ENCODE measurements at regions not wholly inside any gene's neighbourhood (a gene's known extent, or its start where the extent isn't known, plus 50 kb on each side); places are given as distances from the start of the nearest gene placed in this dataset.

GRCh38 chr16:59296888-59297287 lies 562.8 kb upstream of the GOT2 start:
- Mint-ChIP-seq H3K4me3 (ENCODE audit: low read depth) (no peak overlapping the region), H3K9me3 (no peaks in the 10 kb centered on the region), H3K27me3 (ENCODE audit: low read depth) (no peaks in the 10 kb centered on the region), H3K27ac (no peak overlapping the region), H3K36me3 (ENCODE audit: low read depth) (no peaks in the 10 kb centered on the region), H3K4me1 (ENCODE audit: low read depth) (no peaks in the 10 kb centered on the region)
- no peak for DNase-seq (ENCODE audit: low spot score)
- intact Hi-C loops (cut with micrococcal nuclease), result no loop called here

GRCh38 chr16:59295993-59296736 lies 562.0 kb upstream of the GOT2 start:
- no peaks in the 10 kb centered on the region for H3K27me3 Mint-ChIP-seq (ENCODE audit: low read depth)
- intact Hi-C loops (cut with micrococcal nuclease), result no loop called here
- H3K27ac Mint-ChIP-seq, result no peak overlapping the region
- no peak for DNase-seq (ENCODE audit: low spot score)
- H3K36me3 Mint-ChIP-seq (ENCODE audit: low read depth), result no peaks in the 10 kb centered on the region
- H3K4me3 Mint-ChIP-seq (ENCODE audit: low read depth), result no peak overlapping the region
- H3K9me3 Mint-ChIP-seq, result no peaks in the 10 kb centered on the region
- H3K4me1 Mint-ChIP-seq (ENCODE audit: low read depth), result no peaks in the 10 kb centered on the region

- Mint-ChIP-seq H3K4me3 (ENCODE audit: low read depth) (no peak overlapping the region), H3K27ac (no peak overlapping the region), H3K36me3 (ENCODE audit: low read depth) (no peaks in the 10 kb centered on the region), H3K4me1 (ENCODE audit: low read depth) (no peaks in the 10 kb centered on the region), H3K9me3 (no peaks in the 10 kb centered on the region), H3K27me3 (ENCODE audit: low read depth) (no peaks in the 10 kb centered on the region)
- intact Hi-C loops (cut with micrococcal nuclease), result no loop called here
- DNase-seq (ENCODE audit: low spot score), result no peak
Observed at GRCh38 chr16:59295474-59295873, 561.4 kb upstream of the GOT2 start.

GRCh38 chr16:59290718-59291117 lies 556.6 kb upstream of the GOT2 start:
- Mint-ChIP-seq H3K27me3 (ENCODE audit: low read depth) (no peaks in the 10 kb centered on the region), H3K4me3 (ENCODE audit: low read depth) (no peak overlapping the region), H3K27ac (no peak overlapping the region)

GRCh38 chr16:59289151-59289550 lies 555.0 kb upstream of the GOT2 start:
- no peaks in the 10 kb centered on the region for H3K4me1 Mint-ChIP-seq (ENCODE audit: low read depth)
- H3K27ac Mint-ChIP-seq, result no peak overlapping the region
- H3K27me3 Mint-ChIP-seq (ENCODE audit: low read depth), result no peaks in the 10 kb centered on the region

More at GRCh38 chr16:59290718-59291117, 556.6 kb upstream of the GOT2 start:
- H3K9me3 Mint-ChIP-seq, result no peaks in the 10 kb centered on the region
- DNase-seq (ENCODE audit: low spot score), result no peak
- H3K4me1 Mint-ChIP-seq (ENCODE audit: low read depth), result no peaks in the 10 kb centered on the region
- intact Hi-C loops (cut with micrococcal nuclease), result no loop called here
- no peaks in the 10 kb centered on the region for H3K36me3 Mint-ChIP-seq (ENCODE audit: low read depth)

DNA sequence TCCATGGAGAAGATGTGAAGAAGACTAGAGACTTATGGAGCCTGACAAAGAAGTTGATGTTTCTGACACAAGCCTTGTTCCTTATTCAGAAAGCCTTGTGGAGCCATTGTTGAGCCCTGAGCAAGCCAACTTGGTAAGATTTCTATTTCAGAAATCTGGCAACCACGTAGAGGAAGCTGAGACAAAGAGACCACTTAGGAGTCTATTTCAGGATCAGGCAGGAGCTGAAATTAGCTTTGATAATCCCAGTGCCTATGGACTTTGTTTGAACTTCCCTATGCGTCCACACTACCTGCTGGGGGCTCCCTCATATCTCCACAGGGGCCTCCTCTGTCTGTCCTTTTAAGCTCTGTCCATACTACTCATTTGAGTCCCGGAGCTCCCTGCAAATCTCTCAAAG lies 540.0 kb upstream of the GOT2 start:
- Mint-ChIP-seq H3K27ac (no peak overlapping the region), H3K4me1 (ENCODE audit: low read depth) (no peaks in the 10 kb centered on the region), H3K36me3 (ENCODE audit: low read depth) (no peaks in the 10 kb centered on the region), H3K4me3 (ENCODE audit: low read depth) (no peak overlapping the region), H3K9me3 (no peaks in the 10 kb centered on the region), H3K27me3 (ENCODE audit: low read depth) (no peaks in the 10 kb centered on the region)
- no peak for DNase-seq (ENCODE audit: low spot score)
- intact Hi-C loops (cut with micrococcal nuclease), result no loop called here

More at GRCh38 chr16:59289151-59289550, 555.0 kb upstream of the GOT2 start:
- Mint-ChIP-seq H3K36me3 (ENCODE audit: low read depth) (no peaks in the 10 kb centered on the region), H3K9me3 (peaks cover 11% of the 10 kb centered on the region), H3K4me3 (ENCODE audit: low read depth) (no peak overlapping the region)
- no peak for DNase-seq (ENCODE audit: low spot score)
- intact Hi-C loops (cut with micrococcal nuclease), result no loop called here

- H3K4me3 Mint-ChIP-seq (ENCODE audit: low read depth), result no peak overlapping the region
- DNase-seq (ENCODE audit: low spot score), result no peak
- no peaks in the 10 kb centered on the region for H3K9me3 Mint-ChIP-seq
- no peaks in the 10 kb centered on the region for H3K27me3 Mint-ChIP-seq (ENCODE audit: low read depth)
- intact Hi-C loops (cut with micrococcal nuclease), result no loop called here
- H3K36me3 Mint-ChIP-seq (ENCODE audit: low read depth), result no peaks in the 10 kb centered on the region
- peaks cover 17% of the 10 kb centered on the region for H3K4me1 Mint-ChIP-seq (ENCODE audit: low read depth)
- no peak overlapping the region for H3K27ac Mint-ChIP-seq
Observed at GRCh38 chr16:59263955-59264354, 529.8 kb upstream of the GOT2 start.

DNA sequence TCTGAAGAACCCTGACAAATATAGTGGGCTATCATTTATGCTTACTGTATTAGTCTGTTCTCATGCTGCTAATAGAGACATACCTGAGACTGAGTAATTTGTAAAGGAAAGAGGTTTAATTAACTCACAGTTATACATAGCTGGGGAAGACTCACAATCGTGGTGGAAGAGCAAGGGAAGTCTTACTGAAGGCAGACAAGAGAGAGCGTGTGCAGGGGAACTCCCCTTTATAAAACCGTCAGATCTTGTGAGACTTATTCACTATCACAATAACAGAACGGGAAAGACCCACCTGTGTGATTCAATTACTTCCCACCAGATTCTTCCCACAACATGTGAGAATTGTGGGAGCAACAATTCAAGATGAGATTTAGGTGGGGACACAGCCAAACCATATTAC lies 526.8 kb upstream of the GOT2 start:
- DNase-seq (ENCODE audit: low spot score), result no peak
- Mint-ChIP-seq H3K9me3 (no peaks in the 10 kb centered on the region), H3K4me1 (ENCODE audit: low read depth) (peaks cover 19% of the 10 kb centered on the region), H3K27me3 (ENCODE audit: low read depth) (no peaks in the 10 kb centered on the region), H3K27ac (no peak overlapping the region), H3K4me3 (ENCODE audit: low read depth) (no peak overlapping the region), H3K36me3 (ENCODE audit: low read depth) (no peaks in the 10 kb centered on the region)
- intact Hi-C loops (cut with micrococcal nuclease), result no loop called here

GRCh38 chr16:59259950-59260319 lies 525.8 kb upstream of the GOT2 start:
- DNase-seq (ENCODE audit: low spot score), result no peak
- Mint-ChIP-seq H3K9me3 (no peaks in the 10 kb centered on the region), H3K27ac (no peak overlapping the region), H3K27me3 (ENCODE audit: low read depth) (no peaks in the 10 kb centered on the region), H3K36me3 (ENCODE audit: low read depth) (no peaks in the 10 kb centered on the region), H3K4me3 (ENCODE audit: low read depth) (no peak overlapping the region), H3K4me1 (ENCODE audit: low read depth) (peaks cover 19% of the 10 kb centered on the region)
- intact Hi-C loops (cut with micrococcal nuclease), result no loop called here

DNA sequence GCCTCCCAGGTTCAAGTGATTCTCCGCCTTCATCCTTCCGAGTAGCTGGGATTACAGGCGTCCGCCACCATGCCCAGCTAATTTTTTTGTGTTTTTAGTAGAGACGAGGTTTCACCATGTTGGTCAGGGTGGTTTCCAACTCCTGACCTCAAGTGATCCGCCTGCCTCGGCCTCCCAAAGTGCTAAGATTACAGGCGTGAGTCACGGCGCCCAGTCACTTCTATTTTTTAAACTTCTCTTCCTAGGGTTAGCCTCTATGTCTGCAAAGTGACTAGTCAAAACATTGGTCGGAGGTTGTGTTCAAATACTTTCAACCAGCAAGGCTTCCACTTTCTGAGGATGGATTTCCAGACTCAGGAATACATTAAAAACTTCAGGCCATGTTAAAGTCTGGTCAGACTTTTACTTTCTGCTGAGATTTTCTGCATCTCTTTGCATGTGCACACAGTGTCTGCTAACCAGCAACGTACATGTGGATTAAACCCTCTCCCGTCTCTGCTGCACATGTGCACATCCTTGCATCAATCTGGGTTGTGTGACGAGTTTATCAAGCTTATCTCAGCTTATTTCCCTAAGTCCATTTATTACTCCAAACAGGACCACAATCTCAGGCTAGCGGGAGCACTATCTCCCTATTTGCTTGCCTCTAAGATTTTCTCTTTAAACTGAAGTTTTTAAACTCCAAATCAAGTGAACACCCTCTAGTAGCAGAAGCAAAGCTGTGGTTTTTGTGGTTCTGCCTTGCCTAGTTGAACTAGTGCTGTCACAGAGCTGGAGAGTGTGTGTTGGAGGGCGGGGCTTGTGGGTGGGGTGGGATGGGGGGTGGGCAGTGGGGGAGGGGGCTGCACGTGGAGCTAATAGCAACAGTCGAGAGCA lies 525.2 kb upstream of the GOT2 start:
- Mint-ChIP-seq H3K36me3 (ENCODE audit: low read depth) (no peaks in the 10 kb centered on the region), H3K9me3 (no peaks in the 10 kb centered on the region), H3K4me1 (ENCODE audit: low read depth) (peaks cover 19% of the 10 kb centered on the region), H3K27me3 (ENCODE audit: low read depth) (no peaks in the 10 kb centered on the region), H3K4me3 (ENCODE audit: low read depth) (no peak overlapping the region), H3K27ac (no peak overlapping the region)
- intact Hi-C loops (cut with micrococcal nuclease), result no loop called here
- no peak for DNase-seq (ENCODE audit: low spot score)

DNA sequence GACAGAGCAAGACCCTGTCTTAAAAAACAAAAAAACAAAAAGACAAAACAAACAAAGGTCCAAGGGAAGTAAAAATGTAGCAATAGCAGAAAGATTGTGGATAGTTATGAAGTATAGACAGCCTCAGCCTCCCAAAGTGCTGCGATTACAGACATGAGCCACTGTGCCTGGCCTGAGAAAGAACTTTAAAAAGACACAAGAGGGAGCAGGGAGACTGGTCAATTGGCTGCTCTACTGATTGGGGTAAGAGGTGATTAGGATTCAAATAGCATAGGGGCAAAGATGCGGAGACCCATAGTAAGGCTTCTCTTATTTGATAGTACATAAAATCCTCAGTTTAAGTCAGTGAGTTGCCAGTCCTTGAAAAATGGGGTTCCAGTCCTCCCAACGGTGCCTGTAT lies 518.2 kb upstream of the GOT2 start:
- Mint-ChIP-seq H3K4me1 (ENCODE audit: low read depth) (no peaks in the 10 kb centered on the region), H3K9me3 (no peaks in the 10 kb centered on the region), H3K36me3 (ENCODE audit: low read depth) (no peaks in the 10 kb centered on the region), H3K27ac (no peak overlapping the region), H3K4me3 (ENCODE audit: low read depth) (no peak overlapping the region), H3K27me3 (ENCODE audit: low read depth) (no peaks in the 10 kb centered on the region)
- no peak for DNase-seq (ENCODE audit: low spot score)
- intact Hi-C loops (cut with micrococcal nuclease), result no loop called here

- Mint-ChIP-seq H3K9me3 (no peaks in the 10 kb centered on the region), H3K27me3 (ENCODE audit: low read depth) (no peaks in the 10 kb centered on the region), H3K27ac (no peak overlapping the region), H3K4me3 (ENCODE audit: low read depth) (no peak overlapping the region), H3K4me1 (ENCODE audit: low read depth) (no peaks in the 10 kb centered on the region), H3K36me3 (ENCODE audit: low read depth) (no peaks in the 10 kb centered on the region)
- intact Hi-C loops (cut with micrococcal nuclease), result no loop called here
- no peak for DNase-seq (ENCODE audit: low spot score)
Observed at GRCh38 chr16:59249011-59249410, 514.9 kb upstream of the GOT2 start.

DNA sequence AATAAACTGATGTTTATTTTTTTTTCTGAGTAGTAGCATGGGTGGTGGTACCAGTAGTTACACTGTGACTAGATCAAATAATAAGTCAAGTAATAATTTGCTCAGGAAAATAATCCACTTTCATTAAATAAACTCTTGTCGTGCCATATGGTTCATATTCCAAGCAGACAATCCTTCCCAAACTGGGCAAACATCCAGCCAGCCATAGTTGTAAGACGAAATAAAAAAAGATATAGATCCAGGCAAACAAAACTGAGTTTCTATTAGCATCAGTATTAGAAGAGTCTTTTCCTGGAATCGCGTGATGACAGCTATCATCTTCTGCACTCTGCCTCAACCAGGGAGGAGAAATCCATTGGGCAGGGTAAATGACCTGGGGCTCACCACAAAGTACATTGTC lies 508.4 kb upstream of the GOT2 start:
- Mint-ChIP-seq H3K9me3 (no peaks in the 10 kb centered on the region), H3K4me3 (ENCODE audit: low read depth) (no peak overlapping the region), H3K27ac (no peak overlapping the region), H3K4me1 (ENCODE audit: low read depth) (no peaks in the 10 kb centered on the region), H3K27me3 (ENCODE audit: low read depth) (no peaks in the 10 kb centered on the region), H3K36me3 (ENCODE audit: low read depth) (no peaks in the 10 kb centered on the region)
- intact Hi-C loops (cut with micrococcal nuclease), result no loop called here
- no peak for DNase-seq (ENCODE audit: low spot score)
